T-helper 2 cell treated with Interferon-gamma antibody and Interleukin-4, amounts not matched to agents 5 μg/mL and 100 μg/mL, for 36 hours (primary cell): ENCODE measurements at regions not wholly inside any gene's neighbourhood (a gene's known extent, or its start where the extent isn't known, plus 50 kb on each side); places are given as distances from the start of the nearest gene placed in this dataset.
A peak's percentile ranks its signal among the peaks of the same experiment; 100 is the strongest.
"Not testable (repeated sequence)": the region's sequence is repeated elsewhere in the genome, so short reads cannot be mapped to it uniquely, and the experiment has no call there.

Experiments
- DNase-seq: peaks from one replicate; pipeline ENCODE4 v3.0.0; 2021; ENCODE audit warnings: low spot score
- H3K27ac Mint-ChIP-seq: one replicate; pipeline ENCODE4 v1.8.0; 2021; ENCODE audit warnings: mild to moderate bottlenecking, mixed read lengths
- H3K27me3 Mint-ChIP-seq: one replicate; pipeline ENCODE4 v1.8.0; 2021; ENCODE audit warnings: low read depth, mixed read lengths
- H3K36me3 Mint-ChIP-seq: one replicate; pipeline ENCODE4 v1.8.0; 2021; ENCODE audit warnings: low read depth, mixed read lengths
- H3K4me1 Mint-ChIP-seq: one replicate; pipeline ENCODE4 v1.8.0; 2021; ENCODE audit warnings: low read depth, mixed read lengths
- H3K4me3 Mint-ChIP-seq: one replicate; pipeline ENCODE4 v1.8.0; 2022; ENCODE audit warnings: mild to moderate bottlenecking, moderate library complexity, mixed read lengths
- H3K9me3 Mint-ChIP-seq: one replicate; pipeline ENCODE4 v1.8.0; 2021; ENCODE audit warnings: mixed read lengths

DNA sequence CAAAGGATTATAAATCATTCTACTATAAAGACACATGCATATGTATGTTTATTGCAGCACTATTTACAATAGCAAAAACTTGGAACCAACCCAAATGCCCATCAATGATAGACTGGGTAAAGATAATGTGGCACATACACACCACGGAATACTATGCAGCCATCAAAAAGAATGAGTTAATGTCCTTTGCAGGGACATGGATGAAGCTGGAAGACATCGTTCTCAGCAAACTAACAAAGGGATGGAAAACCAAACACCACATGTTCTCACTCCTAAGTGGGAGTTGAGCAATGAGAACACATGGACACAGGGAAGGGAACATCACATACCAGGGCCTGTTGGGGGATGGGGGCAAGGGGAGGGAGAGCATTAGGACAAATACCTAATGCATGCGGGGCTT, 133.2 kb downstream of the ATXN3L start:
- peaks cover 11% of the 10 kb centered on the region for H3K9me3 Mint-ChIP-seq
- not testable (repeated sequence) for H3K27ac Mint-ChIP-seq, H3K36me3 Mint-ChIP-seq, H3K4me3 Mint-ChIP-seq, H3K27me3 Mint-ChIP-seq, H3K4me1 Mint-ChIP-seq, DNase-seq

DNA sequence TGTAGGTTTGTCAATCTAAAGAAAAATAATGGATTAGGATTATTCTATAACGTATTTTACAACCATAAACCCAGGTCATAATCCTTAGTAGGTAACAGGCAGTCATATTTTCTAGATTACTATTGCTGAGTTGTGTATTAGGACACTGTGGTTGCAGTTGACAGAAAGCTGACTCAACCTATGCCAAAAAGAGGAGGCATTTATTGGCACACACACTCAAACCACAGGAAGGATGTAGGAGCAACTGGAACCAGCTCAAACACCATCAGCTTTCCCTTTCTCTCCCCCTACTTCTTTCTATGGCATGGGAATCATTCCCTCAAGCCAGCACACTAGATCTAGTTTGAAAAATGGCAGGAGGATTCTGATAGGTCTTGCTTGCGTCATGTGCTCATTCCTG, 136.4 kb upstream of the FAM9C start:
- Mint-ChIP-seq H3K9me3 (peaks cover 11% of the 10 kb centered on the region), H3K36me3 (peaks cover 4% of the 10 kb centered on the region), H3K4me1 (peaks cover 2% of the 10 kb centered on the region), H3K4me3 (no peak overlapping the region), H3K27me3 (no peaks in the 10 kb centered on the region), H3K27ac (no peak overlapping the region)
- DNase-seq = no peak

DNA sequence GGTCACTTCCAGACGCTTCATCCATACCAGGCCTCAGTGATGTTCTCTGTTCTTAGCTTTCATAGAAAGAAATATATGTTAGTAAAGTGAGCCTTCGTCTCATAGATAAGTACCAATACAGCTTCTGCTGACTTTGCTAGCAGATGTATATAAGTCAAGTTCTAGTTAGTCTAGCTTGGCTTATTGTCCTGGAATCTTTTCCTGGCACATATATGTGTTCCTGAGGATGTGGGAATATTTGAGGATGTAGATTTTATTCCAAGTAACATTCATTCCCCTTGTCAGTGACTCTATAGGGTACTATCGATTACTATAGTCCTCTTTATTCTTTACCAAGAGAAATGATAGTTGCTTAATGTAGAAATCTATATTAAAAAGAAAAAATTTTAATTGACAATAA, 135.2 kb upstream of the FAM9C start:
- Mint-ChIP-seq H3K9me3 (peaks cover 6% of the 10 kb centered on the region), H3K27ac (no peak overlapping the region), H3K36me3 (peaks cover 7% of the 10 kb centered on the region), H3K4me1 (peaks cover 2% of the 10 kb centered on the region), H3K4me3 (no peak overlapping the region), H3K27me3 (no peaks in the 10 kb centered on the region)
- DNase-seq = no peak

DNA sequence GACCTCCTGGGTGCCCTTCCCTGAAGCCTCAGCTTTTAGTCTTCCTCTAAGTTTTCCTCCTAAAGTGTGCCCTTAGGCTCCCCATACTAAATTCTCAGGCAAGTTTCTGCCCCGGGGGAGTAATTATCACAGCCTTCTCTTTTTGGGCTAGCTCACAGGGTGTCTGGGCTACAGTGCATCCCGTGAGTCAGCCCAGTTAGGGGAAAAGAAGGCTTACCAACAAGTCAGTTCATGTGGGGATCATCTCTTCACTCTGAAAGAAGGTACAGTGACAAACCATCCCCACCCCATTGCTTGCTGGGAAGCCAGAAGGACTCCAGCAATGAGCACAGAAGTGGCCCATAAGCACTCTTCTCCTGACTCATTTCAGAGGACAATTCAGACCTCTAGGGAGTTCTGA, 134.7 kb upstream of the FAM9C start:
- no peak overlapping the region for H3K4me3 Mint-ChIP-seq
- H3K9me3 Mint-ChIP-seq = peaks cover 1% of the 10 kb centered on the region
- no peaks in the 10 kb centered on the region for H3K27me3 Mint-ChIP-seq
- DNase-seq = no peak
- no peak overlapping the region for H3K27ac Mint-ChIP-seq
- peaks cover 2% of the 10 kb centered on the region for H3K4me1 Mint-ChIP-seq
- peaks cover 4% of the 10 kb centered on the region for H3K36me3 Mint-ChIP-seq

DNA sequence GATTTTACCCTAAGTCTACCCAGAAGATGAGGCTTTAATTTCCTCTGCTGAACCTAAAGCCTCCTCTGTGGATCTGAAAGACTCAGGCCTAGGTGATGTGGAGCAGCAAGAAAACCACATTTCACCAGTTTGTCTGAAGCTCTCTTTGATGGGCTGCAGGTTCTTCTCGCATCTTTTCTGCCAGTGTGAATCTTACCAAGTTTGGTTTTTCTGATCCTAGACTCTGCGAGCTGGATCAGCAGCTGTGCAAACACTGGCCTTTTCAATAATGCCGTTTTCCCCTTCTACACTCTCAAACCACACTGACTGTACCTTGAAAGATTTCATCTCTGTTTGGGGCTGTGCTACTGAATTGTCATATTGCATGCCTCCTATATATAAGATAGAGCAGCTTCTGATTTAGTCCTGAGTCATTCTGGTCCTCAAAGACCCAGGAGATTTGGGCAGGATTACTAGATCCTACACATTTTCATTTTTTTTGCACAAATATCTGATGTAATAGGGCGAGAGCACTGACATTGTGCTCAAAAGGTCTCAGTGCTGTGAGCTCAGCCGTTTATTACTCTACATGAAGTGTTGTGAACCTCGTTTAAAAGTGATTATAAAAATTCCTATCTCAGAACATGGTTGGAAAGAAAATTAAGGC, 133.6 kb upstream of the FAM9C start:
- Mint-ChIP-seq H3K4me3 (no peak overlapping the region), H3K27me3 (no peaks in the 10 kb centered on the region), H3K4me1 (peaks cover 2% of the 10 kb centered on the region), H3K9me3 (no peaks in the 10 kb centered on the region), H3K27ac (no peak overlapping the region), H3K36me3 (peaks cover 4% of the 10 kb centered on the region)
- no peak for DNase-seq

DNA sequence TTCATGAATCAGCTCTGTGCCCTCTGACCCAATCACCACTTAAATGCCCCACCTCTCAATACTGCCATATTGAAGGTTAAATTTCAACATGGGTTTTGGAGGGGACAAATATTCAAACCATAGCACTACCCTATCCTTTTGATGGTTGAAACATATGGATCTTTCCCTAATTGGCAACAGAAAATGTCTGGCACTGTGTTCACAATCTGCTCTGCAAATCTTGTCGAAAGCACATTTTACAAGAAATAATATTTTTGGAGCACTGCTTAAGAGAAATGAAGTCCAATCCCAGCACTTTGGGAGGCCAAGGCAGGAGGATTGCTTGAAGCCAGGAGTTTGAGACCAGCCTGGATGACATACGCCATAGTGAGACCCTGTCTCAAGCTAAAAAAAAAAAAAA, 130.6 kb upstream of the FAM9C start:
- peaks cover 5% of the 10 kb centered on the region for H3K36me3 Mint-ChIP-seq
- peaks cover 2% of the 10 kb centered on the region for H3K4me1 Mint-ChIP-seq
- no peak overlapping the region for H3K27ac Mint-ChIP-seq
- H3K9me3 Mint-ChIP-seq = peaks cover 7% of the 10 kb centered on the region
- DNase-seq = no peak
- no peaks in the 10 kb centered on the region for H3K27me3 Mint-ChIP-seq
- H3K4me3 Mint-ChIP-seq = no peak overlapping the region

DNA sequence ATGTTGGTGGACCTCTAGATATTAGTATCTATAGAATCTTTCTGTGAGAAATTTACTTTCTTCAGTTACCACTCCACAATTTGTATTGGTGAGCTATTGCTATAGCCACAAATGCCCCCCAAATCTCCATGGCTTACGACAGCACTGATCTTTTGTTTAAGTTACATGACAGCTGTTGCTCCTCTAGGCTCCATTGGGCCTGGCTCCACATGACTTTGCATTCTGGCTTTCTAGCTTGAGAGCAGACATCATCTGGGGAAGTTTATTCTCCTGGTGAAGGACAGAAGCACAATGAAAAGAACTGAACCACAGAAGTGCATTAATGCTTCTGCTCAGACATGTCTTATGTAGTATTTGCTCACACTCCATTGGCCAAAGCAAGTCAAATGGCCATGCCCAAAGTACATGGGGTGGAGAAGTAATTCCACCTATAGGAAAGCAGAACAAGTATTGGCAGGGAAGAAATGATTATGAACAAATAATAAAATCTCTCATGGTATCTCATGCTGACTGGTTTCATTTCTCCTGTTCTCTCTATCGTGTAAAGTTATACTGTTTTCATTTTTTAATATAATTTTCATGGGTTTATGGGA, 126.6 kb upstream of the FAM9C start:
- Mint-ChIP-seq H3K27ac (no peak overlapping the region), H3K4me3 (no peak overlapping the region), H3K36me3 (peaks cover 9% of the 10 kb centered on the region), H3K4me1 (peaks cover 18% of the 10 kb centered on the region), H3K27me3 (no peaks in the 10 kb centered on the region), H3K9me3 (peaks cover 7% of the 10 kb centered on the region)
- DNase-seq = no peak

DNA sequence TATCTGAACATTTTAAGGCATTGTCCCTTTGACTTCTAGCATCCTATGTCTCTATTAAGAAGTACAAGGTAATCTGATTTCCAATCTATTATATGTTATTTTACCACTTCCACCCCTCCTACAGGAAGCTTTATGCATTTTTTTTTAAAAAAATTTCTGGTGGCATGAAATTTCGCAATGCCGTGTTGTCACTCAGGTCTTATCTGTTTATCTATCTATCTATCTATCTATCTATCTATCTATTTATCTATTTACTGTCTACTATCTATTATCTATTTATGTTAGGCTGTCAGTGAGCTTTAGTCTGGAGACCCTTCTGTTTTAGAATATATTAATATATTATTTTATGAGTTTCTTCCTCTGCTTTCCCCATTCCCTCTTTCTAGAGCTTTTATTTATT, 125.3 kb upstream of the FAM9C start:
- H3K27me3 Mint-ChIP-seq = no peaks in the 10 kb centered on the region
- H3K4me1 Mint-ChIP-seq = peaks cover 20% of the 10 kb centered on the region
- H3K4me3 Mint-ChIP-seq = no peak overlapping the region
- DNase-seq = no peak
- no peak overlapping the region for H3K27ac Mint-ChIP-seq
- H3K9me3 Mint-ChIP-seq = peaks cover 7% of the 10 kb centered on the region
- peaks cover 6% of the 10 kb centered on the region for H3K36me3 Mint-ChIP-seq

DNA sequence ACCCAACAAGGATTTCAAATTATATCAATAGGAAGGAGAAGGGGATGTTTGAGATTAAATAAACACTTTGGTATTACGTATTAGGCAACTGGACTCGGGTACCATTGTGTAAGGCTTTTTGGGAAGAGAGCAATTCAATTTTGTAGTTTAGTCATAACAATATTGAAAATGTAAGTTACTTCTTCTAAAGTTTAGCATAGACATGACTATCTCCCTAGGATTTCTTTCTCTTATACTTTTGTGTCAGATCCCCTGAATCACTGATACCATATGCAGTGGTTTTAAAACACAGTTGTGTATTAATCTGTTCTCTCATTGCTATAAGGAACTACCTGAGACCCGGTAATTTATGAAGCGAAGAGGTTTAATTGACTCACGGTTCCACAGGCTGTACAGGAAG, 123.8 kb upstream of the FAM9C start:
- Mint-ChIP-seq H3K27ac (peak overlapping the region; percentile 64), H3K9me3 (peaks cover 7% of the 10 kb centered on the region), H3K36me3 (peaks cover 6% of the 10 kb centered on the region), H3K4me1 (peaks cover 20% of the 10 kb centered on the region), H3K4me3 (peak overlapping the region; percentile 59), H3K27me3 (no peaks in the 10 kb centered on the region)
- DNase-seq = no peak

DNA sequence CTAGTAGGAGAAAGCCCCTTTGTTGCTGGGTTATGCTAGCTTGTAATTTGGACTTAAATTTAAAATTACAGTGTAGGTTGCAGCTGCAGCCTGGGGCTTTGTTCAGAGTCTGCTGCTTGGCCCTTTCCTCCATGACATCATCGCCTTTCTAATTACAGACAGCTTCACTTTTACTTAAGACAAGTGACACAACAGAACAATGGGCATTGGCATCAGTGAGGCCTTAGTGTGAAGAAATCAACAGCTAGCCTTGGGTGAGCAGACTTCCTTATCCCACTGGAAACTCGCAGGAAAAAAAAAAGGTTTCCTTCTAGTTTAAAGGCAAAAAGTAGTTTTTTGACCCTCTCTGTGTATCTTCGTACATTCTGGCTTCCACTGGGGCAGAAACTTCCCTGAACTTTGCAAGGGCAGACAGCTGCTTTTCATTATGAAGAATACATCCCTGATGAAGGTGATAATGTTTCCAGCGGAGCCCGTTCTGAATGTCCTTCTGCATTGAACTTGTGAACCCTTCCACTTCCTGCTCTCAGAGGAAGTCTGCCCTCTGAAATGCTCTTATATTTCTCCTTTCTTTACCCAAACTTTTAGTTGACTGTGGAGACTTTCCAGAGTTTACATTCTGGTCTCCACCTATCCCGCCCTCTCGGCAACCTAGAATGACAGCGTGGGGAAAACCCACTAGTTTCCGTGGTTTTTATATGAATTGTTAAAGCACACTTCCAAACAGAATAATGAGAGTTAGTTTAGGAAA, 123.2 kb upstream of the FAM9C start:
- H3K36me3 Mint-ChIP-seq = peaks cover 6% of the 10 kb centered on the region
- peaks cover 7% of the 10 kb centered on the region for H3K9me3 Mint-ChIP-seq
- DNase-seq = peak; percentile 12
- H3K4me3 Mint-ChIP-seq = peak overlapping the region; percentile 59
- no peaks in the 10 kb centered on the region for H3K27me3 Mint-ChIP-seq
- peaks cover 22% of the 10 kb centered on the region for H3K4me1 Mint-ChIP-seq
- H3K27ac Mint-ChIP-seq = peak overlapping the region; percentile 64

DNA sequence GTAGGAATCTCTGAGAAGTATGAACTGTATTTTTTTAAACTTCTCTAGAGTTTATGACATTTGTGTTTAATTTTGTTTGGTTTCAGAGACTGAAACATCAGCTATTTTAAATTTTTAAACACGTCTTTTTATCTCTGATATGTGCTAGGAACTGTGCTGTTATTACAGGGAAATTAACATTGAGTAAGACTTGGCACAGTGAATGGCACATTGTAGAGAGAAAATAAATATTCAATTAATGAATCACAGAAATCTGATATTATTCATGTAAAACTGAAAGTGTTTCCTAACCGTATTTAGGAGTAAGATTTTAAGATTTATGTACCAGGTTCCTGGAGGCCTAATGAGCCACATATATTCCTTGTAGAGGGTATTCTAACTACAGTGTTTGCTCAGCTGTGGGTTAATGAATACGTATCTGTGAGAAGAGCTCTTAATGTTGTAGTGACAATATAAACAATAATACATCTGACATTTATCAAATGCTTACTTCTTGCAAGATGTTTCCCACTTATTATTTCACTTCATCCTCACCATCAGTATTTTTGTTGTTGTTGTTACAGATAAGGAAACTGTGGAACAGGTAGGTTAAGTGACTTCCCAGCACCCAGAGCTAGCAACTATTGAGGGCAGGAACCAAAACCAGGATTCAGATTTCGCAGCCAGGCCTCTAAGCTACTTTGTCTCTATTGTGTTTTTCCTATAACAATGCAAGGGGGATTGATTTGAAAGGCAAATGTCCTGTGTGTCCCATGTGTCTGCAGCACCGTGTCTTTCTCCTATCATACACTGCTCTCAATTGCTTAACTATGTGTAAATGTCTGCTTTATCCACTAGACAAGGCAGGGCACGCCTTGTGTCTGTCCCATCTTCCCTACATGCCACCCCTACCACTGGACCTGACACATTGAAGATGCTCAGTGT, 121.1 kb upstream of the FAM9C start:
- H3K9me3 Mint-ChIP-seq = peaks cover under 1% of the 10 kb centered on the region
- H3K27me3 Mint-ChIP-seq = no peaks in the 10 kb centered on the region
- no peak overlapping the region for H3K4me3 Mint-ChIP-seq
- DNase-seq = no peak
- peaks cover 28% of the 10 kb centered on the region for H3K4me1 Mint-ChIP-seq
- H3K27ac Mint-ChIP-seq = no peak overlapping the region
- H3K36me3 Mint-ChIP-seq = peaks cover 7% of the 10 kb centered on the region

DNA sequence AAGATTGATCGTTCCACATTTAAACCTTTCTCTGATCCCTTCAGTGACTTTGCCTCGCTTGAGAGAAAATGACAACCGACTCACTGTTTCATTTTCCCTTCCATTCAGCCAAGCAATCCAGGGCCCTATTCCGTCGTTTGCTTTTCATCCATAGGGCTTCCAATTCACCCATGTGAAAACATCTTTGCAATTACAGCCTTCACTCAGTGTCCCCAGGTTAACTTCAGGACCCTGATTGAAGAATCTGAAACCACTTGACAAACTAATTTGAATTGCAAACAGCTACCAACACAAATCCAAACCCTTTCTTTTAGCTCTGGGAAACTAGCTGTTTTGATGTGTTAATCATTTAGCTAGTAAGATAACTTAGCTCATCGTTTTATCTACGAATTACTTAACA, 120.2 kb upstream of the FAM9C start:
- Mint-ChIP-seq H3K36me3 (peaks cover 7% of the 10 kb centered on the region), H3K27ac (no peak overlapping the region), H3K4me3 (no peak overlapping the region), H3K4me1 (peaks cover 28% of the 10 kb centered on the region), H3K27me3 (no peaks in the 10 kb centered on the region), H3K9me3 (no peaks in the 10 kb centered on the region)
- DNase-seq = no peak

DNA sequence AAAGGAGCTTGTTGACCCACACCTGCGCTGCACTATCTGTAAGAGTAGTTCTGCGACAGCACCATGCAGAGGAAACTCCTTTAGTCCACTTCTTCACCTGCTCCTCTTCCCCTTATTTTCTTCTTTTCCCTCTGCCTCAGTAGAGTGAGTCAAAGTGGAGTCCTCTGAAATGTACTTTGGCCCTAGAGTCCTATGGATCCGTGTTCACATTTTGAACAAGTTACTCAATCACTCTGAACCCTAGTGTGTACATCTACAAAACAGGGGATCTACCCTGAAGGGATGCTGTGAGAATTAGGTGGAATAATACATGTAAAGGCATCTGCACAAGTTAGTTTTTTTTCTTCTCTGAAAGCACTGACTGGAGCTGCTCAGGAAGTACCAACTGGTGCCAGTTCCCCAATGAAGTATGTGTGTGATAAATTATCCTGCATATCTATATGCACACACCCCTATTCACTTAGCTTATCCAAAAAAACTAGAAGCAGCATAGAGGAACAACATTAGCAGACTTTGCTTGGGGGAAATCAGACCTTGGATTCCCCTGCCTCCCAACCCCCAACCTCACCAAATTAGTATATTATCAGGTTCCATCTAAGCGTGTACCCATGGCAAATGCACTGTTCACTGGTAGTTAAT, 118.5 kb upstream of the FAM9C start:
- H3K27me3 Mint-ChIP-seq = no peaks in the 10 kb centered on the region
- H3K4me3 Mint-ChIP-seq = no peak overlapping the region
- peaks cover 4% of the 10 kb centered on the region for H3K36me3 Mint-ChIP-seq
- no peaks in the 10 kb centered on the region for H3K9me3 Mint-ChIP-seq
- no peak for DNase-seq
- H3K27ac Mint-ChIP-seq = no peak overlapping the region
- H3K4me1 Mint-ChIP-seq = peaks cover 22% of the 10 kb centered on the region
